ENCODE measurements at regions not wholly inside any gene's neighbourhood (a gene's known extent, or its start where the extent isn't known, plus 50 kb on each side); places are given as distances from the start of the nearest gene placed in this dataset.

GRCh38 chr2:60641811-60642788 lies 88.6 kb upstream of the BCL11A start:
- DNase-seq (peak in 2 of 5 donors; percentile 36 to 54), FAIRE-seq (no peak)
- peak; percentile 59 for TF ChIP-seq CTCF (IDR thresholded peaks at IDR 0.05; ENCODE audit: borderline replicate concordance, extremely low read depth, insufficient read depth)
- Histone ChIP-seq H3K27me3 (ENCODE audit: control insufficient read depth, insufficient read depth, low read length) (no peaks in the 10 kb centered on the region), H3K4me1 (ENCODE audit: control insufficient read depth in 2 of 3, insufficient read depth in 2 of 3, low read depth in 1 of 3, low read length in 3 of 3) (no peaks in the 10 kb centered on the region), H3K36me3 (ENCODE audit: control insufficient read depth in 2 of 3, insufficient read depth in 3 of 3, low read length in 3 of 3) (no peaks in the 10 kb centered on the region), H3K27ac (ENCODE audit: low read depth in 2 of 2, low read length in 2 of 2) (no peak overlapping the region), H3K9ac (ENCODE audit: low read length in 3 of 3) (no peak overlapping the region), H3K4me3 (ENCODE audit: low read length in 3 of 3) (no peak overlapping the region), H3K9me3 (ENCODE audit: control insufficient read depth in 2 of 3, insufficient read depth in 1 of 3, low read length in 3 of 3) (no peaks in the 10 kb centered on the region)
- intact Hi-C loops (cut with DNase I) = no loop called here

GRCh38 chr2:60643747-60644146 lies 90.3 kb upstream of the BCL11A start:
- FAIRE-seq (no peak), DNase-seq (no peak)
- H3K9ac ChIP-seq (ENCODE audit: low read length in 3 of 3) = no peak overlapping the region
- intact Hi-C loops (cut with DNase I) = no loop called here
- no peaks in the 10 kb centered on the region for H3K9me3 ChIP-seq (ENCODE audit: control insufficient read depth in 2 of 3, insufficient read depth in 1 of 3, low read length in 3 of 3)
- no peak overlapping the region for H3K4me3 ChIP-seq (ENCODE audit: low read length in 3 of 3)
- no peak overlapping the region for H3K27ac ChIP-seq (ENCODE audit: low read depth in 2 of 2, low read length in 2 of 2)
- H3K4me1 ChIP-seq (ENCODE audit: control insufficient read depth in 2 of 3, insufficient read depth in 2 of 3, low read depth in 1 of 3, low read length in 3 of 3) = no peaks in the 10 kb centered on the region
- no peaks in the 10 kb centered on the region for H3K27me3 ChIP-seq (ENCODE audit: control insufficient read depth, insufficient read depth, low read length)
- TF ChIP-seq CTCF (IDR thresholded peaks at IDR 0.05; ENCODE audit: borderline replicate concordance, extremely low read depth, insufficient read depth) = no peak
- no peaks in the 10 kb centered on the region for H3K36me3 ChIP-seq (ENCODE audit: control insufficient read depth in 2 of 3, insufficient read depth in 3 of 3, low read length in 3 of 3)

GRCh38 chr2:60644951-60645350 lies 91.5 kb upstream of the BCL11A start:
- intact Hi-C loops (cut with DNase I) = no loop called here
- no peak for TF ChIP-seq CTCF (IDR thresholded peaks at IDR 0.05; ENCODE audit: borderline replicate concordance, extremely low read depth, insufficient read depth)
- Histone ChIP-seq H3K4me1 (ENCODE audit: control insufficient read depth in 2 of 3, insufficient read depth in 2 of 3, low read depth in 1 of 3, low read length in 3 of 3) (no peaks in the 10 kb centered on the region), H3K36me3 (ENCODE audit: control insufficient read depth in 2 of 3, insufficient read depth in 3 of 3, low read length in 3 of 3) (no peaks in the 10 kb centered on the region), H3K9me3 (ENCODE audit: control insufficient read depth in 2 of 3, insufficient read depth in 1 of 3, low read length in 3 of 3) (no peaks in the 10 kb centered on the region), H3K27me3 (ENCODE audit: control insufficient read depth, insufficient read depth, low read length) (no peaks in the 10 kb centered on the region), H3K9ac (ENCODE audit: low read length in 3 of 3) (no peak overlapping the region), H3K4me3 (ENCODE audit: low read length in 3 of 3) (no peak overlapping the region), H3K27ac (ENCODE audit: low read depth in 2 of 2, low read length in 2 of 2) (no peak overlapping the region)
- FAIRE-seq = no peak
- no peak for DNase-seq
